ENCODE measurements at regions not wholly inside any gene's neighbourhood (a gene's known extent, or its start where the extent isn't known, plus 50 kb on each side); places are given as distances from the start of the nearest gene placed in this dataset.

- TF ChIP-seq CTCF (conservative IDR thresholded peaks at IDR 0.05; ENCODE audit: low read length): no peak
- no peak for TF ChIP-seq EZH2phosphoT487 (IDR thresholded peaks at IDR 0.05; ENCODE audit: borderline replicate concordance)
These were observed 1369.7 kb upstream of the C9orf72 start for GRCh38 chr9:28942941-28943340.

Data from Loucy (cell line).